GM12873 (cell line): ENCODE measurements at regions not wholly inside any gene's neighbourhood (a gene's known extent, or its start where the extent isn't known, plus 50 kb on each side); places are given as distances from the start of the nearest gene placed in this dataset.

Experiments used
- TF ChIP-seq, protein P1 (sequence below): IDR thresholded peaks from 2 replicates; pipeline ENCODE4 v1.5.1; 2012; ENCODE audit warnings: low read depth, mild to moderate bottlenecking, moderate library complexity, low read length, control low read depth; ENCODE audit not compliant: insufficient read depth; ENCODE audit errors: missing control alignments

DNA sequence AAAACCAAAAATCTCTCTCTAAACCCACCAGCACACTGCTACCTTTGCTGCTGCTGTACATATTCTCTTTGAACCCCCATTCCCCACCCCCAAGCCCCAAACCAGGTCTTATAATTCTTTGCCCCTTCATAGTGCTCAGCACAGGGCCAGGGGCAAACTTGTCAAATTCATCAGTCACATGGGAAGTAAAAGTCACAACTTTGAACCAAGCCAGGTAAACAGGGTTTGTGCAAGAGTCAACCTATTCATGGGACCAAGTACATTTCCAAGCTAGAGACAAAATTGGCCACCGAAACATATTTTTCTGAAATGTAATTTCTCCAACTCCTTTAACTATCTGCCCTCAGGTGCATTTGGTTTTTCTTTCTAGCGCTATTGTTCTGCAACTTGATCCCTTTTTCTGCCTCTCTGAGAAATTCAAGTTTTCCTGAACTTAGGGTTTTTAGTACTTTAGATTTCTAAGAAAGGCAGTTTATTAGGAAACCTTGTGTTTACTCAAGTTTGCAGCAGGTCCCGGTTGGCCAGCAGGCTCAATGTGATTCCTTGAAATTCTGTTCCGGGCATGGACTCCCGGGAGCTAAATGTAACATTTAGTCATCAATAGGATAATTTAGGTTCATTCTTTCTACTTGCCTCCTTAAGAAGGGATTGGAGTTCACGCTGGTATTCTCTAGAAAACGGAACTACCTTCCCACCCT is 230.5 kb downstream of the EFCAB11 start:
- TF ChIP-seq, protein P1, sequence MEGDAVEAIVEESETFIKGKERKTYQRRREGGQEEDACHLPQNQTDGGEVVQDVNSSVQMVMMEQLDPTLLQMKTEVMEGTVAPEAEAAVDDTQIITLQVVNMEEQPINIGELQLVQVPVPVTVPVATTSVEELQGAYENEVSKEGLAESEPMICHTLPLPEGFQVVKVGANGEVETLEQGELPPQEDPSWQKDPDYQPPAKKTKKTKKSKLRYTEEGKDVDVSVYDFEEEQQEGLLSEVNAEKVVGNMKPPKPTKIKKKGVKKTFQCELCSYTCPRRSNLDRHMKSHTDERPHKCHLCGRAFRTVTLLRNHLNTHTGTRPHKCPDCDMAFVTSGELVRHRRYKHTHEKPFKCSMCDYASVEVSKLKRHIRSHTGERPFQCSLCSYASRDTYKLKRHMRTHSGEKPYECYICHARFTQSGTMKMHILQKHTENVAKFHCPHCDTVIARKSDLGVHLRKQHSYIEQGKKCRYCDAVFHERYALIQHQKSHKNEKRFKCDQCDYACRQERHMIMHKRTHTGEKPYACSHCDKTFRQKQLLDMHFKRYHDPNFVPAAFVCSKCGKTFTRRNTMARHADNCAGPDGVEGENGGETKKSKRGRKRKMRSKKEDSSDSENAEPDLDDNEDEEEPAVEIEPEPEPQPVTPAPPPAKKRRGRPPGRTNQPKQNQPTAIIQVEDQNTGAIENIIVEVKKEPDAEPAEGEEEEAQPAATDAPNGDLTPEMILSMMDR = no peak

DNA sequence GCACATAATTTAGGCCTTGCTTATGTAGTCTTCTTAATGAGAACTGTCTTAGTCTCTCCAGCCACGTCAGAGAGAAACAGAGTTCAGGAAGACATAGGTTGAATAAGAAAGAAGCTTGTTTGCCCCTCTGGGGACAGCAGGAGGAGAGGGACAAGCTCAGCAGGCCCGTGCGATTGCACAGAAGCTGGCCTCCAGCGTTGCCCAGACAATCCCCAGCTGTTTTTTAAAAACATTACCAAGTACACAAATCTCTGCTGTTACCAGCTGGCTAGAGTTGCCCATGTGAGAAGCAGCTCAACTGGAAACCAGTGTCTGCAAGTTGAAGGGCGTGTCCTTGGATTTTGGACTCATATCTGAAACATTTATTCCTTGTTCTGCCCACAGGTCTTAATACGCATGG is 232.6 kb downstream of the EFCAB11 start:
- TF ChIP-seq, protein P1 = no peak

DNA sequence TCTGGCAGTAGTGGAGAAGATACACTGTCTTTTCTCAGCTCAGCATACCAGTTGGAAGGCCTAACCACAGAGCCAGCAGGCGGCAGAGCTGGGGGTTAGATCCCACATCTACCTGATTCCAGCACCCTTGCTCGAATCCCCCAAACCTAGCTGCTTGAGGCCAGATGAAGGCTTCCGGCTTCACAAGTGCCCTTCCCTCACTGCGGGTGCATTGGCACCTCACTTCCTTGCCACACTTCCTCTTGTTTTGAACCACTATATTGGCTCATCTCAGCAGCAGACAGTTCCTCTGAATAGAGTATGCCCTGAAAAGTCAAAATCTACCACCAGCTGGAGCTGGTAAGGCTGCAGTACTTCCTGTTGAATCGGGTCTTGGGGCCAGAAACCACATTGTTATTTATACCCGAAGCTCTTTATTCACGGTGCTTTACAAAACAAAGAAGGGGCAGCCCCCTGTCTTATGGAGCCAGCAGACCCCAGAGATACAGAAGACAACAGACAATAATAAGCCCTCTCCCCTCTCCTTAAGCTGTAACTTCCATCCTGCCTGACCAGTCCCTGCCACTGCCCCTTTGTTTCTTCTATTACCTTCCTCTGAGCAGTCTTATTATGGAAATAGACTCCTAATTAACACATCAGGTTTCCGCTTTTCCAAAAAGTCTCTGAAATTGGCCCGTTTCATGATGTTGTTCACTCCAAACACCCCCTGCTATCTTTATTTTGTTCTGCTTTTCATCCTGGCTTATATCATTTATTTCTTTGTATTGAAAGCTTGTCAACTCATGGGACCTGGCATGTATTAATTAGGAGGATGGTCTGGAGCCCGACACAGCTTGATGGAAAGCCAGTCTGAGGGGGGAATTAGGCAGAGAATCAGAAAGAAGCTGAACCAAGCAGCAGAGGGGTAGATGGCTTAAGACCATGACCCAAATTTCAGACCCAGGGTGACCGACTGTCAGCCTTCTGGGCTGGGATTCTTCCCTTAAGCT is 233.5 kb downstream of the EFCAB11 start:
- TF ChIP-seq, protein P1 = no peak

DNA sequence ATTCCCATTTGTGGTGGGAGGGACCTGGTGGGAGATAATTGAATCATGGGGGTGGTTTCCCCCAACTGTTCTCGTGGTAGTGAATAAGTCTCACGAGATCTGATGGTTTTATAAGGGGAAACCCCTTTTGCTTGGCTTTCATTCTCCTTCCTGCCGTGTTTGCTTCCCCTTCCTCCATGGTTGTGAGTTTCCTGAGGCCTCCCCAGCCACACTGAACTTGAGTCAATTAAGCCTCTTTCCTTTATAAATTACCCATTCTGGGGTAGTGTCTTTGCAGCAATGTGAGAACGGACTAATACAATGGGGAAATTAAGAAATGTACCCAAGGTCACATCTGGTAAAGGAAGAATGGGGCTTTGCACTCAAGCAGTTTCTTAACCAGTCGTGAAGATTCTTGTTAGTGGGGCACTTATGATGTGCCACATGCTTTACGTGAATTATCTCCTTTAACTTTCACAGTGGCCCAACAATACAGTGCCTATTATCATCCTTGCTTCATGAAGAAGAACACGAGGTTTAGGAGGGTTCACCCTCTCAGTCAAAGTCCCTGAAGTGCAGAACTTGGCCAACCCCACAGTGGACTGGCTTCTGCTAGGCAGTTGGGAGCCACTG is 234.3 kb downstream of the EFCAB11 start:
- TF ChIP-seq, protein P1 = no peak

DNA sequence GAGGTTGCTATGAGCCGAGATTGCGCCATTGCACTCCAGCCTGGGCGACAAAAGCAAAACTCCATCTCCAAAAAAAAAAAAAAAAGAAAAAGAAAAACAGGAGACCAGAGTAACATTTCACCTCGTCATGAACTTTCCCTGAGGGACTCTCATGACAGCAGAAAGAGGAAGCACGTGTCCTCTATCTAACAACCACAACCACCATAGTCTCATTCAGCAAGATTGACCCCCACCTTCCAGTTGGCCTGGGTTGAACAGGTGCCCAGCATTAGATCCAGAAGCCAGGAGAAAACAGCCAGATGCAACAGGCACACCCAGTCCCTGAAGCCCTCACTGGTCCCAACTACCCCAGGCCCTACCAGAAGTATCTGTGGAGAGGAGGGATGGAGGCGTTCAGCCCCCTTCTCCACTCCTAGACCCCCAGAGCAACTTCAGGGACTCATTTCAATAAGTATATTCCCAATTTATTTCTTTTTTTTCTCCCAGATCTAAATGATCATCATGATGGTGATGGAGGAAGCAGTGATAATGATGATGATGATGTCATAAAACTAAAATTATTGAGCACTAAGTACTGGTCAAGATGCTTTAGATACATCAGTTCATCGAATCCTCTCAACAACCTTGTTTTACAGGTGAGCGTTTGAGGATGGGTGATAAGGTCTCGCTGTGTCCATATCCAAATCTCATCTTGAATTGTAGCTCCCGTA is 235.0 kb downstream of the EFCAB11 start:
- TF ChIP-seq, protein P1 = no peak

DNA sequence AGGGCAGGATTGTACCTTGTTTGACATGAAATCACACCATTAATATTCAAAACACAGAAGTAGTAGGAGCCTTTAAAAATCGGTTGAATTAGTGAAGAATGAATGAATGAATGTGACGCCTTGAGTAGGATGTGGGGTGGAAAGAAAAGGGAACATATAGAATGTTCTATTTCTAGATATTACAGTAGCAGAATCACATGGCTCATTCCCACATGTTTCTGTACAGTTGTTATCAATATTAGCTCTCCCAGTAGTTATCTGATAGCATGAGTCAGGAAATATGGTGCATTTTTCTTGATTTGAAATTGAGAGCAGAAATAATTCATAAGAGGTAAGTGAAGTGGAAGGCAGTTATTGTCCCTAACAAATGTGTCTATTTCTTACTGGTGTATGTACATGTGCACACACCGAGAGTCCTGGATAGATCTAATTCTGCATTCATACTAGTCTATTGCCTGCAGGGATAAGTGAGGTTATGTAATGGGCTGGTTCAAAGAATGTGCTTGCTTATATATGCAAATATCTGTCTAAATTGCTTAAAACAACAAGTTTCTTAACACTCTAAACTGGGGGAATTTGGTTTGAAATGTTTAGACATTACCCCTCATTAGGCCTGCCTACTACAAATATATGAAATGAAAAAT is 245.4 kb downstream of the EFCAB11 start:
- TF ChIP-seq, protein P1 = no peak
